LNCaP clone FGC (cell line): ENCODE measurements at regions not wholly inside any gene's neighbourhood (a gene's known extent, or its start where the extent isn't known, plus 50 kb on each side); places are given as distances from the start of the nearest gene placed in this dataset.

Experiments
- DNase-seq: peaks from one replicate; pipeline ENCODE4 v3.0.0-alpha.2; 2011; ENCODE audit warnings: low read depth
- H3K4me3 ChIP-seq: 2 replicates; pipeline ENCODE4 v1.5.1; 2011; ENCODE audit warnings: mild to moderate bottlenecking, low read depth, low read length, control low read depth
- CTCF ChIP-seq: IDR thresholded peaks from 2 replicates; pipeline ENCODE4 v1.5.1; 2012; ENCODE audit warnings: mild to moderate bottlenecking; ENCODE audit not compliant: control insufficient read depth, insufficient read depth; ENCODE audit errors: extremely low read depth

GRCh38 chr1:78339490-78339889 lies 151.3 kb upstream of the PTGFR start:
- no peak for TF ChIP-seq CTCF
- no peak for DNase-seq
- H3K4me3 ChIP-seq, result no peak overlapping the region

- no peak for TF ChIP-seq CTCF
- no peak overlapping the region for H3K4me3 ChIP-seq
- no peak for DNase-seq
These were observed 150.8 kb upstream of the PTGFR start for GRCh38 chr1:78340006-78340405.

GRCh38 chr1:78348496-78349284 lies 142.1 kb upstream of the PTGFR start:
- no peak for DNase-seq
- no peak for TF ChIP-seq CTCF

GRCh38 chr1:78351551-78352216 lies 139.1 kb upstream of the PTGFR start:
- DNase-seq, result no peak
- TF ChIP-seq CTCF, result no peak
- no peak overlapping the region for H3K4me3 ChIP-seq

More at GRCh38 chr1:78348496-78349284, 142.1 kb upstream of the PTGFR start:
- H3K4me3 ChIP-seq, result no peak overlapping the region

- no peak overlapping the region for H3K4me3 ChIP-seq
- no peak for TF ChIP-seq CTCF
- no peak for DNase-seq
These were observed 135.1 kb upstream of the PTGFR start for GRCh38 chr1:78355656-78356055.

- no peak overlapping the region for H3K4me3 ChIP-seq
- DNase-seq, result no peak
- TF ChIP-seq CTCF, result no peak
These were observed 132.6 kb upstream of the PTGFR start for GRCh38 chr1:78358165-78358564.
